ENCODE measurements at regions not wholly inside any gene's neighbourhood (a gene's known extent, or its start where the extent isn't known, plus 50 kb on each side); places are given as distances from the start of the nearest gene placed in this dataset.

GRCh38 chr5:147084702-147085101 lies 150.1 kb upstream of the STK32A start:
- no peak overlapping the region for H3K4me3 ChIP-seq (replicated peaks; ENCODE audit: low read depth, low read length)
- DNase-seq (ENCODE audit: low read depth): no peak
- TF ChIP-seq CTCF (IDR thresholded peaks at IDR 0.05; ENCODE audit: low read length, missing control alignments): no peak

- TF ChIP-seq CTCF (IDR thresholded peaks at IDR 0.05; ENCODE audit: low read length, missing control alignments): no peak
- no peak for DNase-seq (ENCODE audit: low read depth)
- no peak overlapping the region for H3K4me3 ChIP-seq (replicated peaks; ENCODE audit: low read depth, low read length)
These were observed 149.4 kb upstream of the STK32A start for GRCh38 chr5:147085409-147085808.

DNA sequence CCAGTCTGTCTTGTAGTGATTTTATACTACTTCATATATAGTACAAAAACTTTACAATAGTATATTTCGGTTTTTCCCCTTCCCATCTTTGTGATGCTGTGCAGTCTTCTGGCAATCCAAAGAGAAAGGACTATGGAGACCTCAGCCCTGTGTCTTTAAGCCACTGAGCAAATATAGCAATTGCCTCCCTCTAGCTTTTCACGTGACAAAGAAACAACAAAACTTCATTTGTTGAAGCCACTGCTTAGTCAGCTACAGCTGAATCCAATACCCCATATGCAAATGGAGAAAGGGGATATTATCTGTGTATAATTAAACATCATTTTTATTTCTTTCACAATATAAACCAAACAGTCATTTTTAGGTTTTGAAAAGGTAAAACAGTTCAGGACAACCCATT lies 142.8 kb upstream of the STK32A start:
- no peak for TF ChIP-seq CTCF (IDR thresholded peaks at IDR 0.05; ENCODE audit: low read length, missing control alignments)
- no peak for DNase-seq (ENCODE audit: low read depth)
- no peak overlapping the region for H3K4me3 ChIP-seq (replicated peaks; ENCODE audit: low read depth, low read length)

DNA sequence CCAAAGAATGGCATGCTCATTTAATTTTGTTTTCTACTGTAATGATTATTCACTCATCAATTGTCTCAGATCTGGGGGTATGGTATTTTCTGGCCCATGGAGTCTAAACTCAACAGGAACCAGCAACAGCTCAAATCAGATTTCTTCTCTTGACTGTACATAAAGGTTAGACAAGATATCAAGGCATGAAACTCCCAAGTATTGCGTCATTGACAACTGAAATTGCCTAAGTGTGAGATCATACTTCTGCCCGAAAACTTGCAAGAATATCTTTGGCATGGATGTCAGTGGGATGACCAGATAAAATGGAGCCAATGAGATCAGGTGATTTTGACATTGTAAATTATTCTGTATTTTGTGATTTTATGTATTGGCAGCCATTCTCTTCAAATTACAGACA lies 141.7 kb upstream of the STK32A start:
- H3K4me3 ChIP-seq (replicated peaks; ENCODE audit: low read depth, low read length): no peak overlapping the region
- TF ChIP-seq CTCF (IDR thresholded peaks at IDR 0.05; ENCODE audit: low read length, missing control alignments): no peak
- peak; percentile 71 for DNase-seq (ENCODE audit: low read depth)

DNA sequence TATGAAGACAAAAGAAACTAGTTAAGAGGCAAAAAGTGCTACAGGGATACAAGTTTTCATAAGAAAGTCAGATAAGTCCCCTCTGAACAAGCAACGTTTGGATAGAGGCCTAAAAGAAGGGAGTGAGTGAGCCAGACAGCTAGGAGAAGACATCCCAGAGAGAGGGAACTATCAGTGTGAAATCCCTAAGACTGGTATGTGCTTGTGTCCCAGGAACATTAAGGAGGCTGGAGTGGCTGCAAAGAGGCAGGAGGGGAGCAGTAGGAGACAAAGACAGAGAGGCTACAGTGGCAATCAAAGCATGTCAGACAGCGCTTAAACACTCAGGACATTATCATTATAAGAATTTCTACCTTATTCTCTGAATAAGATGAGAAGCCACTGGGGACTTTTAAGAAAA lies 139.1 kb upstream of the STK32A start:
- TF ChIP-seq CTCF (IDR thresholded peaks at IDR 0.05; ENCODE audit: low read length, missing control alignments): no peak
- DNase-seq (ENCODE audit: low read depth): no peak
- H3K4me3 ChIP-seq (replicated peaks; ENCODE audit: low read depth, low read length): no peak overlapping the region

DNA sequence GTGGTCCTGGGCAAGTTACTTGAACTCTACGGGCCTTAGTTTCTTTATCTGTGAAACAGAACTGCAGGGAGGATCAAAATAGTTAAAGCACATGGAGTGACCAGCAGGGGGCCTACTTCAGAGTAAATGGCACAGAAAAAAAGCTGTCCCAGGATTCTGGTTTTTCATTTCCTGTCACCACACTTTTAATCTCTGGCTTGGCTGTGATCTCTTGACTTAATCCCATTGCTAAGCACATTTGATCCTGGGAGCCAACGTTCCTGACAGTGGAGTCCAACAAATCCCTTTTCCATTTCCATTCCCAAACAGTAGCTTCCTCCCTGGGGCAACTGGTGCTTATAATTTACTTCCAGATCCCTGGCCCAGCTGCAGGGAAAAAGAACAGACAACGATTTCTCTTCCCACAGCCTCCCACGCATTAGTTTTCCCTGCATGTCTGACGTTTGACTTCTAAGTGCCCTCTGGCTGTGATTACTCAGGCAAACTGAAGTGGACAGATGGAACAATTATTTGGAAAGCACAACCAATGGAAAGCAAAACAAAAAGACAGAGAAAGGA lies 136.5 kb upstream of the STK32A start:
- DNase-seq (ENCODE audit: low read depth): peak; percentile 64
- TF ChIP-seq CTCF (IDR thresholded peaks at IDR 0.05; ENCODE audit: low read length, missing control alignments): peak; percentile 61
- no peak overlapping the region for H3K4me3 ChIP-seq (replicated peaks; ENCODE audit: low read depth, low read length)

DNA sequence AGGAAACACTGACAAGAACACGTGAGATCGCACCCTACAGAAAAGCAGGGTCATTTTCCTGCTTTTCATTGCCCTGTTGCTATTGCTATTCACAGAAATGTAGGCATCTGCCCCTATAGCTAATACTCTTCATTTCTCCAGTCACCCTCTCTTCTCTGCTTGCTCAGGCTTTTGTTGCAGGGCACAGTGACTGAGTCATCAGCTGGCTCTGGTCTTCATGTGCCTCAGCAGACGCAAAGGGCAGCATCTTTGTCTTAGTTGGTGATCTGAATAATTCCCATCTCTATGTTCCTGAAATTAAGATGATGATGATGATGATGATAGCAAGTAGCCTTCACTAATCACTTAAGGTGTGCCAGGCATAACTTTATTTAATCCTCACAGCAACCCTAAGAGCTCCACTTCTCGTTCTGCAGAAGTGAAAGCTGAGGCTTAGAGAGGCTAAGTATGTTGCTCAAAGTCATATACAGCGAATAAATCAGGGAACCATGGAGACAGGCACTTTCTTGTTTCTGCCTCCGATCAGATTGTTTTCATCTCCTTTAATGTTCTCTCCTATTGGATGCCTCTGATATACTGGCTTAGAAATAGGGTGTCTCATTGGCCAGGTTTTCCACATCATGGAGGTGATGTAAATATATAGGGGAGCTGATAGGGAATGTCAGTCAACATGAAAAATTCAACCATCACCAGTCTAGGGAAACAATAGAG lies 133.0 kb upstream of the STK32A start:
- DNase-seq (ENCODE audit: low read depth): peak; percentile 1
- TF ChIP-seq CTCF (IDR thresholded peaks at IDR 0.05; ENCODE audit: low read length, missing control alignments): no peak
- H3K4me3 ChIP-seq (replicated peaks; ENCODE audit: low read depth, low read length): no peak overlapping the region
